GM12878 (cell line): ENCODE measurements at regions not wholly inside any gene's neighbourhood (a gene's known extent, or its start where the extent isn't known, plus 50 kb on each side); places are given as distances from the start of the nearest gene placed in this dataset.

Source experiments
- ATAC-seq: fragments of 200-7000 bp; cut with Tn5 transposase; 3 replicates; pipeline ENCODE4 v1.9.1; 2020; ENCODE audit warnings: mild to moderate bottlenecking, moderate library complexity
- BruUV-seq: library from RNA; stranded (reverse); fragments of 400-500 nt; replicated peaks from 2 replicates; lab custom pipeline; 2021; lab: Mats Ljungman, UMichigan
- CTCF ChIA-PET: fragments of 300-600 bp; sonication (Branson Sonifier 250); formaldehyde crosslinking; extraction: SDS; loops from one replicate; lab custom pipeline; 2021; ENCODE audit warnings: inconsistent platforms; lab: Yijun Ruan, JAX
- POLR2A ChIA-PET: fragments of 350-600 bp; formaldehyde crosslinking; extraction: SDS; loops from one replicate; lab custom pipeline; 2021; ENCODE audit warnings: inconsistent platforms; lab: Charles Lee
- RAD21 ChIA-PET: fragments of 300-600 bp; sonication (Branson Sonifier 250); formaldehyde crosslinking; loops from one replicate; lab custom pipeline; 2023; ENCODE audit warnings: antibody characterized with exemption; ENCODE audit not compliant: unreplicated experiment; lab: Charles Lee
- SMC1A ChIA-PET: fragments of 300-600 bp; sonication (Branson Sonifier 250); formaldehyde crosslinking; loops from one replicate; lab custom pipeline; 2023; ENCODE audit not compliant: unreplicated experiment, uncharacterized antibody; lab: Charles Lee
- DNase-seq: peaks from one replicate; pipeline ENCODE4 v3.0.0-alpha.2; 2011; ENCODE audit warnings: low read depth, low spot score
- FAIRE-seq: peaks from 3 replicates; lab custom pipeline; 2011; peaks lifted over from hg19 to GRCh38; lab: Jason Lieb, UNC
- H2AFZ ChIP-seq: 2 replicates; pipeline ENCODE4 v1.6.0; 2011; ENCODE audit warnings: low read depth, low read length, control low read depth; ENCODE audit not compliant: control insufficient read depth
- H3K27ac ChIP-seq: 2 replicates; pipeline ENCODE4 v1.5.1; 2011; ENCODE audit warnings: control low read depth; ENCODE audit not compliant: control insufficient read depth, insufficient read depth
- H3K27me3 ChIP-seq, 2 experiments: replicated peaks in 1 of 2; 2 replicates each; pipeline versions ENCODE4 v1.6.0 to v1.6.1; 2011; ENCODE audit warnings: low read length in 1 of 2; ENCODE audit not compliant: control insufficient read depth in 2 of 2, insufficient read depth in 2 of 2
- H3K36me3 ChIP-seq, 2 experiments: 2 replicates each; pipeline ENCODE4 v1.5.1; 2011; ENCODE audit warnings: low read length in 1 of 2; ENCODE audit not compliant: control insufficient read depth in 2 of 2, insufficient read depth in 2 of 2
- H3K4me1 ChIP-seq: 2 replicates; pipeline ENCODE4 v1.6.1; 2011; ENCODE audit warnings: mild to moderate bottlenecking, low read length, moderate library complexity, mixed read lengths; ENCODE audit not compliant: control insufficient read depth, insufficient read depth
- H3K4me2 ChIP-seq: 2 replicates; pipeline ENCODE4 v1.6.0; 2011; ENCODE audit warnings: control low read depth; ENCODE audit not compliant: control insufficient read depth, insufficient read depth
- H3K4me3 ChIP-seq: fragments of 200-600 bp; sonication (generic); 2 replicates; pipeline ENCODE4 v1.5.1; 2016
- H3K79me2 ChIP-seq: 2 replicates; pipeline ENCODE4 v1.6.0; 2011; ENCODE audit warnings: low read length; ENCODE audit not compliant: control insufficient read depth, insufficient read depth
- H3K9ac ChIP-seq: 2 replicates; pipeline ENCODE4 v1.8.0; 2011; ENCODE audit warnings: low read length, control low read depth, mixed read lengths; ENCODE audit not compliant: control insufficient read depth, insufficient read depth
- H3K9me3 ChIP-seq: replicated peaks from 3 replicates; pipeline ENCODE4 v1.5.1; 2011; ENCODE audit warnings: mild to moderate bottlenecking, low read length; ENCODE audit not compliant: control insufficient read depth, insufficient read depth
- H4K20me1 ChIP-seq: 2 replicates; pipeline ENCODE4 v1.6.0; 2011; ENCODE audit not compliant: control insufficient read depth, insufficient read depth
- BCL11A ChIP-seq: IDR thresholded peaks from 2 replicates; pipeline ENCODE4 v1.6.1; 2011; ENCODE audit warnings: low read depth, low read length
- BMI1 ChIP-seq: fragments of 450-650 bp; IDR thresholded peaks from 2 replicates; pipeline ENCODE4 v1.6.1; 2016; ENCODE audit warnings: mild to moderate bottlenecking, moderate library complexity, borderline replicate concordance
- BRCA1 ChIP-seq: IDR thresholded peaks from 2 replicates; pipeline ENCODE4 v1.6.1; 2011; ENCODE audit warnings: low read depth, low read length, improper control_type of control experiment
- CBX5 ChIP-seq: sonication (generic); IDR thresholded peaks from 2 replicates; pipeline ENCODE4 v1.6.1; 2016; ENCODE audit warnings: low read depth, moderate library complexity, mild to moderate bottlenecking, inconsistent platforms
- CHD2 ChIP-seq: IDR thresholded peaks from 2 replicates; pipeline ENCODE4 v1.6.1; 2011; ENCODE audit warnings: low read depth, low read length, improper control_type of control experiment, borderline replicate concordance
- IRF3 ChIP-seq: fragments of 450-650 bp; IDR thresholded peaks from 2 replicates; pipeline ENCODE4 v1.6.1; 2014; ENCODE audit warnings: mild to moderate bottlenecking
- JUND ChIP-seq: IDR thresholded peaks from 2 replicates; pipeline ENCODE4 v1.6.1; 2012; ENCODE audit warnings: low read depth, mild to moderate bottlenecking, low read length, improper control_type of control experiment, moderate library complexity
- MTA3 ChIP-seq: IDR thresholded peaks from 2 replicates; pipeline ENCODE4 v1.6.1; 2012; ENCODE audit warnings: low read length, inconsistent platforms, borderline replicate concordance
- MXI1 ChIP-seq: fragments of 150-350 bp; IDR thresholded peaks from 2 replicates; pipeline ENCODE4 v1.6.1; 2011; ENCODE audit warnings: low read depth, mild to moderate bottlenecking, inconsistent platforms, low read length, improper control_type of control experiment
- PML ChIP-seq: IDR thresholded peaks from 2 replicates; pipeline ENCODE4 v1.6.1; 2012; ENCODE audit warnings: low read length, inconsistent platforms
- REST ChIP-seq: IDR thresholded peaks from 2 replicates; pipeline ENCODE4 v1.6.1; 2012; ENCODE audit warnings: mild to moderate bottlenecking, low read depth, low read length
- SMAD5 ChIP-seq: IDR thresholded peaks from 2 replicates; pipeline ENCODE4 v1.6.1; 2016; ENCODE audit warnings: antibody characterized with exemption, low read depth
- SRF ChIP-seq, 2 experiments: IDR thresholded peaks; 2 replicates each; pipeline ENCODE4 v1.6.1; 2011; ENCODE audit warnings: low read depth in 2 of 2, low read length in 2 of 2, mild to moderate bottlenecking in 1 of 2, moderate library complexity in 1 of 2
- STAT1 ChIP-seq: fragments of 450-650 bp; conservative IDR thresholded peaks from 2 replicates; pipeline ENCODE4 v1.6.1; 2014; ENCODE audit warnings: antibody characterized with exemption, mild to moderate bottlenecking
- TBL1XR1 ChIP-seq: IDR thresholded peaks from 2 replicates; pipeline ENCODE4 v1.6.1; 2012; ENCODE audit warnings: low read depth, low read length, improper control_type of control experiment
- ZNF274 ChIP-seq: IDR thresholded peaks from one replicate; pipeline ENCODE4 v1.8.0; 2011; ENCODE audit not compliant: insufficient read length, insufficient read depth
- ZNF384 ChIP-seq: IDR thresholded peaks from 2 replicates; pipeline ENCODE4 v1.6.1; 2012; ENCODE audit warnings: low read depth, mild to moderate bottlenecking, low read length, improper control_type of control experiment, borderline replicate concordance
- ZNF592 ChIP-seq: fragments of 450-650 bp; IDR thresholded peaks from 2 replicates; pipeline ENCODE4 v1.6.1; 2017; ENCODE audit warnings: mild to moderate bottlenecking, moderate library complexity
- WGBS: methylation state at CpG from one replicate; pipeline ENCODE4 v1.1.6; 2016; ENCODE audit warnings: low lambda C conversion rate; ENCODE audit not compliant: insufficient replicate concordance, insufficient coverage; ENCODE audit errors: missing lambda C conversion rate; 5-methylcytosine and 5-hydroxymethylcytosine counted together
- in situ Hi-C: fragments of 300-500 bp; cut with MboI; formaldehyde crosslinking; loops from 9 replicates; pipeline ENCODE4 v1.14.3; 2018; ENCODE audit warnings: mixed read lengths
- intact Hi-C: fragments of 100-400 bp; cut with micrococcal nuclease; formaldehyde crosslinking; loops from one replicate; pipeline ENCODE4 v1.14.2; 2022; ENCODE audit not compliant: unreplicated experiment

- intact Hi-C loops (no loop called here), in situ Hi-C loops (no loop called here)
- FAIRE-seq (no peak), DNase-seq (no peak), ATAC-seq (no peak)
- Histone ChIP-seq H3K27ac (no peak overlapping the region), H4K20me1 (no peaks in the 10 kb centered on the region), H3K27me3 (no peaks in the 10 kb centered on the region), H3K9me3 (no peaks in the 10 kb centered on the region), H3K4me2 (no peak overlapping the region), H2AFZ (no peak overlapping the region), H3K9ac (no peak overlapping the region), H3K79me2 (no peaks in the 10 kb centered on the region), H3K4me3 (no peak overlapping the region), H3K36me3 (no peaks in the 10 kb centered on the region), H3K4me1 (no peaks in the 10 kb centered on the region)
- WGBS: 3% methylated on average over 3 of the region's 3 CpGs
- no TSS peak for BruUV-seq
- ChIA-PET RAD21 (interaction anchor here (0.6 kb wide), 1 partner anchor 360 kb away, joined by 3 read pairs; no protein-coding TSS in a partner anchor), SMC1A (no interaction called here), POLR2A (no interaction called here), CTCF (no interaction called here)
- TF ChIP-seq ZNF592: no peak
- TF ChIP-seq BRCA1: no peak
- TF ChIP-seq BMI1: no peak
- TF ChIP-seq TBL1XR1: no peak
- no peak for TF ChIP-seq IRF3
- TF ChIP-seq REST: no peak
- no peak for TF ChIP-seq PML
- no peak for TF ChIP-seq MXI1
- TF ChIP-seq STAT1: no peak
- TF ChIP-seq SRF (IDR thresholded peaks at IDR 0.05; ENCODE audit: low read depth in 2 of 2, low read length in 2 of 2): no peak
- TF ChIP-seq JUND: no peak
- TF ChIP-seq BCL11A: no peak
- TF ChIP-seq ZNF384: no peak
- TF ChIP-seq SMAD5: no peak
- no peak for TF ChIP-seq CHD2
- TF ChIP-seq MTA3: no peak
- no peak for TF ChIP-seq ZNF274
- no peak for TF ChIP-seq CBX5
Measured at GRCh38 chr12:115672086-115672485, 605.4 kb downstream of the MED13L start.
